Activated naive CD4-positive, alpha-beta T cell treated with anti-CD3 and anti-CD28 coated beads for 36 hours (primary cell): ENCODE measurements at regions not wholly inside any gene's neighbourhood (a gene's known extent, or its start where the extent isn't known, plus 50 kb on each side); places are given as distances from the start of the nearest gene placed in this dataset.

Source experiments
- CTCF ChIA-PET: fragments of 350-600 bp; sonication (Branson Sonifier 250); formaldehyde crosslinking; loops from one replicate; lab custom pipeline; 2021; ENCODE audit warnings: antibody characterized with exemption; lab: Charles Lee
- DNase-seq: peaks from one replicate; pipeline ENCODE4 v3.0.0-alpha.2; 2020
- H3K27ac Mint-ChIP-seq: one replicate; pipeline ENCODE4 v1.8.0; 2021; ENCODE audit warnings: mild to moderate bottlenecking, mixed read lengths
- H3K27me3 Mint-ChIP-seq: one replicate; pipeline ENCODE4 v1.8.0; 2021; ENCODE audit warnings: low read depth, mixed read lengths
- H3K36me3 Mint-ChIP-seq: one replicate; pipeline ENCODE4 v1.8.0; 2021; ENCODE audit warnings: low read depth, mixed read lengths
- H3K4me1 Mint-ChIP-seq: one replicate; pipeline ENCODE4 v1.8.0; 2021; ENCODE audit warnings: low read depth, mixed read lengths
- H3K4me3 Mint-ChIP-seq: one replicate; pipeline ENCODE4 v1.8.0; 2021; ENCODE audit warnings: mild to moderate bottlenecking, moderate library complexity, mixed read lengths
- H3K9me3 Mint-ChIP-seq: one replicate; pipeline ENCODE4 v1.8.0; 2021; ENCODE audit warnings: mixed read lengths
- intact Hi-C: fragments of 100-400 bp; cut with micrococcal nuclease; formaldehyde crosslinking; loops from one replicate; pipeline ENCODE4 v1.15.1; 2023

GRCh38 chrX:38877366-38877765 is 76.1 kb downstream of the MID1IP1 start:
- CTCF ChIA-PET = no interaction called here
- H3K36me3 Mint-ChIP-seq = no peaks in the 10 kb centered on the region
- no peak overlapping the region for H3K27ac Mint-ChIP-seq
- peaks cover 17% of the 10 kb centered on the region for H3K4me1 Mint-ChIP-seq
- no peak overlapping the region for H3K4me3 Mint-ChIP-seq
- DNase-seq = no peak
- no peaks in the 10 kb centered on the region for H3K27me3 Mint-ChIP-seq
- intact Hi-C loops = no loop called here
- H3K9me3 Mint-ChIP-seq = no peaks in the 10 kb centered on the region

- peaks cover 1% of the 10 kb centered on the region for H3K9me3 Mint-ChIP-seq
- H3K36me3 Mint-ChIP-seq = no peaks in the 10 kb centered on the region
- H3K27me3 Mint-ChIP-seq = no peaks in the 10 kb centered on the region
- intact Hi-C loops = no loop called here
- H3K27ac Mint-ChIP-seq = no peak overlapping the region
- CTCF ChIA-PET = interaction anchor here (1.2 to 1.4 kb wide), 2 partner anchors 21 to 79 kb away, joined by 3 read pairs; no protein-coding TSS in a partner anchor
- H3K4me1 Mint-ChIP-seq = peaks cover 17% of the 10 kb centered on the region
- no peak overlapping the region for H3K4me3 Mint-ChIP-seq
- DNase-seq = no peak
These were observed 77.5 kb downstream of the MID1IP1 start for GRCh38 chrX:38878641-38879340.

- intact Hi-C loops = no loop called here
- DNase-seq = peak; percentile 12
- H3K27me3 Mint-ChIP-seq = no peaks in the 10 kb centered on the region
- no peak overlapping the region for H3K27ac Mint-ChIP-seq
- peaks cover 17% of the 10 kb centered on the region for H3K4me1 Mint-ChIP-seq
- peaks cover 1% of the 10 kb centered on the region for H3K9me3 Mint-ChIP-seq
- CTCF ChIA-PET = interaction anchor here (1.2 to 1.4 kb wide), 2 partner anchors 22 to 80 kb away, joined by 3 read pairs; no protein-coding TSS in a partner anchor
- H3K36me3 Mint-ChIP-seq = no peaks in the 10 kb centered on the region
- no peak overlapping the region for H3K4me3 Mint-ChIP-seq
These were observed 78.5 kb downstream of the MID1IP1 start for GRCh38 chrX:38879631-38880220.

GRCh38 chrX:38880296-38880854 is 79.1 kb downstream of the MID1IP1 start:
- Mint-ChIP-seq H3K4me1 (peaks cover 17% of the 10 kb centered on the region), H3K36me3 (no peaks in the 10 kb centered on the region), H3K4me3 (no peak overlapping the region), H3K9me3 (peaks cover 1% of the 10 kb centered on the region), H3K27me3 (no peaks in the 10 kb centered on the region), H3K27ac (no peak overlapping the region)
- CTCF ChIA-PET = interaction anchor here (1.2 to 1.4 kb wide), 2 partner anchors 23 to 81 kb away, joined by 3 read pairs; no protein-coding TSS in a partner anchor
- no peak for DNase-seq
- intact Hi-C loops = no loop called here

- Mint-ChIP-seq H3K4me3 (no peak overlapping the region), H3K27ac (no peak overlapping the region), H3K4me1 (peaks cover 17% of the 10 kb centered on the region), H3K27me3 (no peaks in the 10 kb centered on the region), H3K9me3 (peaks cover 1% of the 10 kb centered on the region), H3K36me3 (no peaks in the 10 kb centered on the region)
- no peak for DNase-seq
- intact Hi-C loops = no loop called here
- CTCF ChIA-PET = no interaction called here
These were observed 79.8 kb downstream of the MID1IP1 start for GRCh38 chrX:38881066-38881465.

GRCh38 chrX:38881727-38882126 is 80.5 kb downstream of the MID1IP1 start:
- intact Hi-C loops = no loop called here
- Mint-ChIP-seq H3K36me3 (no peaks in the 10 kb centered on the region), H3K27ac (no peak overlapping the region), H3K4me1 (peaks cover 17% of the 10 kb centered on the region), H3K27me3 (no peaks in the 10 kb centered on the region), H3K9me3 (peaks cover 1% of the 10 kb centered on the region), H3K4me3 (no peak overlapping the region)
- DNase-seq = no peak
- CTCF ChIA-PET = no interaction called here

GRCh38 chrX:38882894-38883626 is 81.8 kb downstream of the MID1IP1 start:
- no peaks in the 10 kb centered on the region for H3K27me3 Mint-ChIP-seq

GRCh38 chrX:38886112-38886511 is 84.9 kb downstream of the MID1IP1 start:
- peaks cover 1% of the 10 kb centered on the region for H3K9me3 Mint-ChIP-seq
- CTCF ChIA-PET = no interaction called here
- no peaks in the 10 kb centered on the region for H3K27me3 Mint-ChIP-seq
- intact Hi-C loops = no loop called here
- H3K36me3 Mint-ChIP-seq = no peaks in the 10 kb centered on the region
- H3K4me3 Mint-ChIP-seq = no peak overlapping the region
- H3K27ac Mint-ChIP-seq = no peak overlapping the region
- DNase-seq = no peak
- no peaks in the 10 kb centered on the region for H3K4me1 Mint-ChIP-seq

More at GRCh38 chrX:38882894-38883626, 81.8 kb downstream of the MID1IP1 start:
- Mint-ChIP-seq H3K4me1 (peaks cover 17% of the 10 kb centered on the region), H3K27ac (no peak overlapping the region), H3K4me3 (no peak overlapping the region), H3K9me3 (peaks cover 1% of the 10 kb centered on the region), H3K36me3 (no peaks in the 10 kb centered on the region)
- no peak for DNase-seq
- CTCF ChIA-PET = interaction anchor here (0.7 kb wide), 1 partner anchor 849 kb away, joined by 5 read pairs; no protein-coding TSS in a partner anchor
- intact Hi-C loops = no loop called here

GRCh38 chrX:38887222-38887621 is 86.0 kb downstream of the MID1IP1 start:
- H3K4me1 Mint-ChIP-seq = peaks cover 10% of the 10 kb centered on the region
- no peak for DNase-seq
- CTCF ChIA-PET = no interaction called here
- H3K27ac Mint-ChIP-seq = no peak overlapping the region
- H3K9me3 Mint-ChIP-seq = peaks cover 1% of the 10 kb centered on the region
- no peak overlapping the region for H3K4me3 Mint-ChIP-seq
- H3K27me3 Mint-ChIP-seq = no peaks in the 10 kb centered on the region
- no peaks in the 10 kb centered on the region for H3K36me3 Mint-ChIP-seq
- intact Hi-C loops = no loop called here

GRCh38 chrX:38890326-38890725 is 89.1 kb downstream of the MID1IP1 start:
- DNase-seq = no peak
- intact Hi-C loops = loop anchor here (5.0 kb wide), 1 partner anchor 83 kb away; no protein-coding TSS in a partner anchor
- Mint-ChIP-seq H3K27ac (no peak overlapping the region), H3K9me3 (no peaks in the 10 kb centered on the region), H3K4me1 (peaks cover 12% of the 10 kb centered on the region), H3K27me3 (no peaks in the 10 kb centered on the region), H3K4me3 (no peak overlapping the region), H3K36me3 (no peaks in the 10 kb centered on the region)
- CTCF ChIA-PET = no interaction called here

- H3K27me3 Mint-ChIP-seq = no peaks in the 10 kb centered on the region
- no peaks in the 10 kb centered on the region for H3K9me3 Mint-ChIP-seq
- no peak overlapping the region for H3K27ac Mint-ChIP-seq
- intact Hi-C loops = loop anchor here (5.0 kb wide), 1 partner anchor 84 kb away; no protein-coding TSS in a partner anchor
- DNase-seq = no peak
- CTCF ChIA-PET = interaction anchor here (0.8 kb wide), 1 partner anchor 81 kb away, joined by 3 read pairs; no protein-coding TSS in a partner anchor
- H3K4me3 Mint-ChIP-seq = no peak overlapping the region
- peaks cover 12% of the 10 kb centered on the region for H3K4me1 Mint-ChIP-seq
- no peaks in the 10 kb centered on the region for H3K36me3 Mint-ChIP-seq
These were observed 89.7 kb downstream of the MID1IP1 start for GRCh38 chrX:38890963-38891362.
